GM18858 (cell line): ENCODE measurements at regions not wholly inside any gene's neighbourhood (a gene's known extent, or its start where the extent isn't known, plus 50 kb on each side); places are given as distances from the start of the nearest gene placed in this dataset.
"Not testable (repeated sequence)": the region's sequence is repeated elsewhere in the genome, so short reads cannot be mapped to it uniquely, and the experiment has no call there.

Experiments
- ATAC-seq: cut with Tn5 transposase; IDR thresholded peaks from one replicate; pipeline ENCODE4 v1.9.1; 2021; ENCODE audit not compliant: unreplicated experiment

DNA sequence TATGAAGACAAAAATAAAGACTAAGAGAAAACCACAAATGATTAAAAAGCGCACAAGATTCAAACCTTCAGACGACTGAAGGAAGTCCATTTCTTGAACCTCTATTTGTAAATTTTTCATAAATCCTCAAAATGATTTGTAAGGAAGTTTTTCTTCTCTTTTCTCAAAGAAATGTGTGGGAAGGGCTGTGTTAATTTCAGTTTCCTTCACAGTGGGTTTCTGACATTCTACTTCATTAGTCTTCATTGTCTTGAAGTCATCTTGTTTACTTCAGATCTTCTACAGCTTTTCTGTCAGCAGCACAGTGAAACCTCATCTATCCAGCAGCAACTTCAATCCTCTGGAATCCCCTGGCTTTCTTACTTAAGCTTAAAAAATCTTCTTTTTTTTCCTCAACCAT, 87.6 kb upstream of the MYLIP start:
- no peak for ATAC-seq

DNA sequence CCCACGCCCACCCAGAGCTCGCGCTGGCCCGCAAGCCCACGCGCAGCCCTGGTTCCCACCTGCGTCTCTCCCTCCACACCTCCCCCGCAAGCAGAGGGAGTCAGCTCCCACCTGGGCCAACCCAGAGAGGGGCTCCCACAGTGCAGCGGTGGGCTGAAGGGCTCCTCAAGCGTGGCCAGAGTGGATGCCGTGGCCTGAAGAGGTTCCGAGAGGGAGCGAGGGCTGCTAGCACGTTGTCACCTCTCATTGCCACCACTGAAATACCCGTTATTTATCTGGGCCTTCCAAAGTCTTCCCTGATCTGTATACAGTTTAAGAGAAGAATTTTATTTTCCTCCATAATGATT, 88.3 kb upstream of the MYLIP start:
- ATAC-seq: no peak

GRCh38 chr6:16039892-16040627, 88.8 kb upstream of the MYLIP start:
- ATAC-seq: not testable (repeated sequence)

DNA sequence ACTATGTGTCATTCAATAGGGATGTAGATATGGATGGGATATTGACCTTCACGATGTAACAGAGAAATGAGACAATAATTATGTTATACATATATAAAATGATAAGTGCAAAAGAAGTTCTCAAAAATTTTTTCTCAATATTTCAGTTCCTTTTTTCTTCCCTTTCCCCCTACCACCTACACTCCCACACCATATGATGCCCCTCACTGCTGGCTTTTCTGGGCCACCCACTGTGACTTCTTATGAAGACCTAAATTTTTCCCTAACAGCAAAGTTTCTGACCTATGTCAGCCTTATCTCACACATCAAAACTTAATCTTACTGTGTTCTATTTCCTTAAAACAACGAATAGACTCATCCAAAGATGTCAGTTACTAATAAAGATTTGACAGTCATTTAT, 89.9 kb upstream of the MYLIP start:
- no peak for ATAC-seq

DNA sequence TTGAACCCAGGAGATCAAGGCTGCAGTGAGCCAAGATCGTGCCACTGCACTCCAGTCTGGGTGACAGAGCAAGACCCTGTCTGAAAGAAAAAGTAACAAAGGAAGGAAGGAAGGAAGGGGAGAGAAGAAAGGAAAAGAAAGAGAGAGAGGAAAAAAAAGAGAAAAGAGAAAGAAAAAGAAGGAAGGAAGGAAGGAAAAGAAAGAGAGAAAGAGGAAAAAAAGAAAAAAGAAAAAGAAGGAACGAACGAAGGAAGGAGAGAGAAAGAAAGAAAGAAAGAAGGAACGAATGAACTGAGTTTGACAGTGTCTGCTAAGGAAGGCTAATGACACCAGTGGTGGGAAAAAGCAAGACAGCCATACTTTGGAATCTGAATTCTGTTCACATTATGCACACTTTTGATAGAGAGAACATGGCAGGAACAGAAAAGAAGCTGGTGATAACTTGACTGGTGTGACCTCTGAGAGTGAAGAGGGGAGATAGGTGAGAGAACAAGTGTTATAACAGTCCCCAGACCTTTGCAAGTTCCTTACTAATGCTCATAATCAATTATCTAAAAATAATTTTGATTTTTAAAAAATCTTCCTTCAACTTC, 93.3 kb upstream of the MYLIP start:
- no peak for ATAC-seq

- no peak for ATAC-seq
These were observed 95.7 kb upstream of the MYLIP start for GRCh38 chr6:16033214-16033613.

DNA sequence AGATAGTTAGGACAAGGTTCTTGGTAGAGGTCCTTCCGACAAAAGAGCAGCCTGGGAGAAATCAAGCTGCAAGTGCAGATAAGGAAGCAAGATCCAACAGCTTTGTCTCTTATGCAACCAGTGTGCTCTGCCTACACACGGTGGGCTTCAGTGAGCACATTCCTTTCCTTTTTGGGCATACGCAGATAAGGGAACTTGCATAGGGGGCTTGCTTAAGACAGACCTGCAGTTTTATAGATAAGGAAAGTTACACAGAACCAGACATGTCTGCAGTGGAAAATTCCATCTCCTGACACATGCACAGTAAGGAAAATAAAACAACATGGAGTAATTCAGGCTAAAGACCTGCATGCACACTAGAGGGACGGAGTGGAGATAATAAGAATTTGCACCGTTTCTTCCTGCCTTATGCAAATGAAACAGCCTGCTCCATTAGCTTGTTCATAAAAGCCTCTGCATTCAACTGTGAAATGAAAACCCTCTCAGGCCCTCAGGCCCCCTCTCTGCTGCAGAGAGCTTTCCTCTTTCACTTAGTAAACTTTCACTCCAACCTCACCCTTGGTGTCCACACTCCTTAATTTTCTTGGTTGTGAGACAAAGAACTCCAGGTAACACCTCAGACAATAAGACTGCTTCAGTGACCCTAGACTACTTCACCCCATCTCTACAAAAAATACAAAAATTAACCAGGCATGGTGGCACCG, 97.5 kb upstream of the MYLIP start:
- no peak for ATAC-seq

DNA sequence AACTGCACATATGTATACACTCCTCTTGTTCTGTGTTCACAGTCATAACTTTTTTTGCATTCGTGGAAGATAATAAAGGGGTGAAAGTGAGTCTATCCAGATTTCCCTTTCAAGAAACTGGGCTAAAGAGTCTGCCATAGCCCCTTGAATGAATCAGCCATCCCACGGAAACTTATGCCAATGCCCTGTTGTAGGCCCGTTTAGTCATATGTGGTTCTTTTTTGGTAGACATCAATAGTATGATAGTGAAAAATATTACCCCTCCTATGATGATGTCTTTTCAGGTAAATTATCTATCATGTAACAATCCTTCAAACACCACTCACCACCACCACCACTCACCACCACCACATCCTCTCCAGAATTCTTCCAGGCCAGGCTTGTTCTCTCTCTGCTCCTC, 99.9 kb upstream of the MYLIP start:
- ATAC-seq: no peak

GRCh38 chr6:16020259-16020658, 108.6 kb upstream of the MYLIP start:
- no peak for ATAC-seq

DNA sequence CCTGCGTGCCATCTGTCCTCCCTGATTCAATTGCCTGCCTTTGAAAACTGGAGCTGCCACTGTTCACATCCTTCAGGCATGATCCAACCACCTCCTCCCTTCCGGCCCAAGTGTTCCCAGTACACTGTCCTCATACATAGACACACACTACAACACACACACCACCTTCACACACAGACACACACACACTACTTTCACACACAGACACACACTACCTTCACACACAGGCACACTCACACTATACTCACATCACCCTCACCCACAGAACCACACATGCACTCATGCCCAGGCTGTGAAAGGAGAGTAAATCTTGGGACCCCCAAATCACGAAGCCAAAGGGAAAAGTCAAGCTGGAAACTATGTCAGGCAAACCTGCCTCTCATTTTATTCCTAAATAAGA, 109.4 kb upstream of the MYLIP start:
- ATAC-seq: no peak

DNA sequence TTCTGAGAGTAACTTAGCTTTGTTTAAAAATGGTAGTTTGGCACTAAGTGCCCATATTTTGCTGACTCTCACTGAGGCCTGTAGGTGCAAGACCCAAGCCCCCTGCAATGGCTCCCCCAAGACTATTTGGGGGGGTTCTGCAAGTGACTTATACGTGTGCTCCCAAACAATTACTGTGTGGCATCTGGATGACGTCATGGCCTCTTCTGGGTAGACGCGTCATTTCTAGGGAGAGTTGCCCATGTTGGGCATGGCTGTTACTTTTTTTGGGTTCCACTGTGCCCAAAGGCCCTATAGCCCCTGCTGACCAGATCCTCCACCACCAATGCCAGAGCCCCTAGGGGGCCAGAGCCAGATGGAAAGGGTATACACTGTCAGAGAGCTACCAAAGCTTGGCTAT, 110.3 kb upstream of the MYLIP start:
- ATAC-seq: no peak

- ATAC-seq: not testable (repeated sequence)
These were observed 114.6 kb upstream of the MYLIP start for GRCh38 chr6:16014325-16014724.

GRCh38 chr6:16007146-16007545, 121.7 kb upstream of the MYLIP start:
- ATAC-seq: no peak

DNA sequence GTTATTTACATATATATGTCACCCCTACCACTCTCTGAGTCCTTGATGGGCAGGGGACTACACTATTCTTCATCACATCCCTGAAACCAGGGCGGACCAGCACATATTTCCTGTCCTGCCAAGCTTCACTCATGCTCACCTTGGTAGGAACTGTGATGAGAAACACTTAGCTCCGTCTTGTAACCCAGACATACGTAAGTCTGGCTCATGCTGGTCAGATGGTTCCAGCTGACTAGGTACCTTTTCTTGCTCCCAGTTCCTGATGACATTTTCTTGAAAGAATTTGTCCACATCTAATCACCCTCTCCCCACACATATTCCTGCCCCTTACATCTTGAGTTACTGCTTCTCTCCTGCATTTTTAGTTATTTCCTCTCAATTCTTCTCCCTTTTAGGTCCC, 122.2 kb upstream of the MYLIP start:
- ATAC-seq: no peak

GRCh38 chr6:16004934-16005679, 123.8 kb upstream of the MYLIP start:
- no peak for ATAC-seq

- ATAC-seq: no peak
These were observed 125.7 kb upstream of the MYLIP start for GRCh38 chr6:16003197-16003491.

GRCh38 chr6:16002332-16003196, 126.3 kb upstream of the MYLIP start:
- ATAC-seq: no peak

DNA sequence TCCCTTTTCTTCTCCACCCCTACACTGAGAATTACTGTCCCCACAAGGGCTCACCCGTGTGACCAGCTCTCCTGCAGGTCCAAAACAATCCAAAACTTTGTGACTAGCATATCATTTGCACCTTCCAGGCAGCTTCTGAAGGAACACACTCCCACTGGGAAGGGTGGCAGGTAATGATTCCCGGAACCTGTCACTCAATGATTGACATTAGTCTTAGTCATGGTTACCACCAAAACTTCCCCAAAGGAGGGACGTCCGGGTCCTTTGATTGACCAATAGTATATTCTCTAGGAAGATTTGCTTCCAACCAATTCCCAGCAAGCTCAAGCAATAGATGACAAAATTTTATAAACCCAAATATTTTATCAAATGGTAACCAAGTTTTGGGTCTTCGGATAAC, 127.7 kb upstream of the MYLIP start:
- ATAC-seq: no peak

- no peak for ATAC-seq
These were observed 129.7 kb upstream of the MYLIP start for GRCh38 chr6:15999201-15999600.

DNA sequence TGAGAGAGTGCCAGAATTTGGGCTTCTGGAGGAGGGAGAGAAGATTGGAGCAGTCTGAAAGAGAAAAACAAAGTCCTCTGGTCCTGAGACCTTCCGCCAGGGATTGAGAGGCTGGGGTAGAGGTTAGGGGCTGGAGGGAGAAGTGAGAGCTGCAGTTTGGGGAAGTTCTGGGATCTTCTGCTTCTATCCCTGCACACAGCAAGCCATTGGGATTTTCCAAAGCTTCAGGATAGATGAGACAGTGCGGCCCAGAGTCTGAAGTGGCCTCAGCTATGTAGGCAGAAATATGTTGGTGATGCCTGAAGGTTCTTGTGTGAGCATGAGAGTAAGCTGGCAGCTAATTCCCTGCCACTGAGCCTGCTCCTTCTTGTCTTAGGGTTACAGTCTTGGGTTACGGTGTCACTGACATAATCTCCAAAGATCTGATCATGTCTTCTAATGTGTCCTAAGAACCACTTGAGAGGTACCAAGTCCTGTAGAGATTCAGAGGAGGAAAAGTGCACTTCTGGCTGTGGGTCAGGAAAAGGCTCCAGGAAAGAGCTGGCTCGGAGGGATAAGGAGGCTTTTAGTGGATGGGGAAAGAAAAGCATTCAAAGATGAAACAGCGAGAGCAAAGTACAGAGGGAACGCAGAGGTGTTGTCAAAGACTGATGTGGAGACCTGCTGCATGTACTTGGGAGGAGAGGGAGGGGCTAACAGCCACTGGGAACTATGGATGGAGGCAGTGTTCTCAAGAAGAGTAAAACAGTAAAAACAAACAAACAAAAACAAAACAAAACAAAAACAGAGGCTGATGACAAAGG, 131.1 kb upstream of the MYLIP start:
- ATAC-seq: no peak
